ENCODE measurements at regions not wholly inside any gene's neighbourhood (a gene's known extent, or its start where the extent isn't known, plus 50 kb on each side); places are given as distances from the start of the nearest gene placed in this dataset.

- Histone ChIP-seq H3K9me3 (ENCODE audit: control insufficient read depth in 1 of 2, insufficient read depth in 1 of 2, low read depth in 1 of 2, low read length in 2 of 2) (no peaks in the 10 kb centered on the region), H3K4me2 (ENCODE audit: low read length) (no peak overlapping the region), H4K20me1 (ENCODE audit: insufficient read depth) (no peaks in the 10 kb centered on the region), H3K27ac (ENCODE audit: low read depth, low read length) (no peak overlapping the region), H3K4me1 (ENCODE audit: control insufficient read depth in 1 of 2, insufficient read depth in 2 of 2, low read length in 2 of 2) (peaks cover 0 to 5% of the 10 kb centered on the region in 2 experiments; a peak in 1 of 4 replicates), H3K36me3 (ENCODE audit: control insufficient read depth in 1 of 2, insufficient read depth in 2 of 2, low read length in 2 of 2) (no peaks in the 10 kb centered on the region), H3K9me2 (ENCODE audit: insufficient read depth) (no peaks in the 10 kb centered on the region), H2AFZ (ENCODE audit: low read depth, low read length, poor library complexity, severe bottlenecking) (no peak overlapping the region), H3K79me2 (ENCODE audit: insufficient read depth, low read length) (no peaks in the 10 kb centered on the region), H3K9ac (ENCODE audit: low read length) (no peak overlapping the region), H3K4me3 (replicated peaks in 1 of 2; ENCODE audit: low read depth in 1 of 2, low read length in 2 of 2) (no peak overlapping the region), H3K27me3 (ENCODE audit: insufficient read depth, low read length) (no peaks in the 10 kb centered on the region)
- BruUV-seq (replicated peaks) = no TSS peak
- TF ChIP-seq SIN3A (IDR thresholded peaks at IDR 0.05; ENCODE audit: low read depth) (no peak), TCF7L2 (IDR thresholded peaks at IDR 0.05; ENCODE audit: borderline replicate concordance, extremely low read depth, insufficient read depth, insufficient read length) (no peak), SP1 (IDR thresholded peaks at IDR 0.05; ENCODE audit: low read depth) (no peak), EZH2phosphoT487 (IDR thresholded peaks at IDR 0.05; ENCODE audit: borderline replicate concordance) (no peak), MAX (IDR thresholded peaks at IDR 0.05) (no peak), SRF (IDR thresholded peaks at IDR 0.05; ENCODE audit: low read depth) (no peak), POLR2A (IDR thresholded peaks at IDR 0.05; ENCODE audit: borderline replicate concordance, extremely low read depth, insufficient read depth, insufficient read length) (no peak)
- TF ChIP-seq, protein P1, sequence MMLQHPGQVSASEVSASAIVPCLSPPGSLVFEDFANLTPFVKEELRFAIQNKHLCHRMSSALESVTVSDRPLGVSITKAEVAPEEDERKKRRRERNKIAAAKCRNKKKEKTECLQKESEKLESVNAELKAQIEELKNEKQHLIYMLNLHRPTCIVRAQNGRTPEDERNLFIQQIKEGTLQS (IDR thresholded peaks at IDR 0.05) = no peak
- intact Hi-C loops (cut with micrococcal nuclease) = no loop called here
- ChIA-PET RAD21 (ENCODE audit: low non-redundant PET in 1 of 2, low total read pairs in 2 of 2, uncharacterized antibody in 2 of 2, unreplicated experiment in 2 of 2) (interaction anchor here in 1 of 2 experiments (1.3 kb wide), 1 partner anchor 456 kb away, joined by 3 read pairs; no protein-coding TSS in a partner anchor), CTCF (interaction anchor here (1.1 to 1.7 kb wide), 4 partner anchors 9 to 456 kb away, joined by 4 to 12 read pairs (median 6); no protein-coding TSS in a partner anchor), POLR2A (no interaction called here)
- no peak for DNase-seq (ENCODE audit: low read depth, low spot score)
- no peak for ATAC-seq
Measured at GRCh38 chr10:29120216-29120615, 168.7 kb upstream of the LYZL1 start.

- no peaks in the 10 kb centered on the region for H3K36me3 ChIP-seq (ENCODE audit: control insufficient read depth in 1 of 2, insufficient read depth in 2 of 2, low read length in 2 of 2)
- H3K4me2 ChIP-seq (ENCODE audit: low read length) = no peak overlapping the region
- CTCF ChIA-PET = no interaction called here
- H3K9ac ChIP-seq (ENCODE audit: low read length) = no peak overlapping the region
- POLR2A ChIA-PET = no interaction called here
- H3K27ac ChIP-seq (ENCODE audit: low read depth, low read length) = no peak overlapping the region
- H4K20me1 ChIP-seq (ENCODE audit: insufficient read depth) = no peaks in the 10 kb centered on the region
- no peaks in the 10 kb centered on the region for H3K79me2 ChIP-seq (ENCODE audit: insufficient read depth, low read length)
- intact Hi-C loops (cut with micrococcal nuclease) = no loop called here
- no peak overlapping the region for H3K4me3 ChIP-seq (replicated peaks in 1 of 2; ENCODE audit: low read depth in 1 of 2, low read length in 2 of 2)
- no TSS peak for BruUV-seq (replicated peaks)
- RAD21 ChIA-PET (ENCODE audit: low non-redundant PET in 1 of 2, low total read pairs in 2 of 2, uncharacterized antibody in 2 of 2, unreplicated experiment in 2 of 2) = no interaction called here
- H2AFZ ChIP-seq (ENCODE audit: low read depth, low read length, poor library complexity, severe bottlenecking) = no peak overlapping the region
- peaks cover 10% of the 10 kb centered on the region for H3K27me3 ChIP-seq (ENCODE audit: insufficient read depth, low read length)
- DNase-seq (ENCODE audit: low read depth, low spot score) = no peak
- H3K4me1 ChIP-seq (ENCODE audit: control insufficient read depth in 1 of 2, insufficient read depth in 2 of 2, low read length in 2 of 2) = peaks cover 0 to 5% of the 10 kb centered on the region in 2 experiments; a peak in 1 of 4 replicates
- no peaks in the 10 kb centered on the region for H3K9me2 ChIP-seq (ENCODE audit: insufficient read depth)
- no peak for ATAC-seq
- H3K9me3 ChIP-seq (ENCODE audit: control insufficient read depth in 1 of 2, insufficient read depth in 1 of 2, low read depth in 1 of 2, low read length in 2 of 2) = no peaks in the 10 kb centered on the region
- TF ChIP-seq TCF7L2 (IDR thresholded peaks at IDR 0.05; ENCODE audit: borderline replicate concordance, extremely low read depth, insufficient read depth, insufficient read length) (no peak), EZH2 (IDR thresholded peaks at IDR 0.05) (no peak), CEBPB (IDR thresholded peaks at IDR 0.05; ENCODE audit: low read depth) (no peak), JUND (IDR thresholded peaks at IDR 0.05) (no peak), FOSL1 (IDR thresholded peaks at IDR 0.05; ENCODE audit: low read depth) (no peak), YY1 (IDR thresholded peaks at IDR 0.05; ENCODE audit: extremely low read depth, insufficient replicate concordance, low read depth, low read length) (no peak), MAX (IDR thresholded peaks at IDR 0.05) (no peak), SIN3A (IDR thresholded peaks at IDR 0.05; ENCODE audit: low read depth) (no peak), REST (IDR thresholded peaks at IDR 0.05; ENCODE audit: low read depth) (no peak), ZBTB33 (IDR thresholded peaks at IDR 0.05; ENCODE audit: extremely low read depth, insufficient replicate concordance, low read length) (no peak)
Measured at GRCh38 chr10:29124864-29125263, 164.0 kb upstream of the LYZL1 start.

Measured in HCT116 (cell line).